ENCODE measurements at regions not wholly inside any gene's neighbourhood (a gene's known extent, or its start where the extent isn't known, plus 50 kb on each side); places are given as distances from the start of the nearest gene placed in this dataset.

- Histone ChIP-seq H3K9me3 (no peaks in the 10 kb centered on the region), H3K27ac (no peak overlapping the region), H3K4me3 (no peak overlapping the region), H3K36me3 (no peaks in the 10 kb centered on the region), H3K27me3 (no peaks in the 10 kb centered on the region), H3K4me1 (no peaks in the 10 kb centered on the region)
- ATAC-seq (ENCODE audit: low FRiP score in 2 of 2) (no peak), DNase-seq (no peak)
- TF ChIP-seq CTCF (IDR thresholded peaks at IDR 0.05) (no peak), POLR2AphosphoS5 (IDR thresholded peaks at IDR 0.05) (no peak), POLR2A (IDR thresholded peaks at IDR 0.05) (no peak), EP300 (IDR thresholded peaks at IDR 0.05) (no peak)
- 66 to 67% methylated on average over 4 of the region's 4 CpGs for WGBS, 2 donors
Observed at GRCh38 chr9:1386420-1386819, 336.3 kb downstream of the DMRT2 start.

- no peaks in the 10 kb centered on the region for H3K4me1 ChIP-seq
- WGBS, 2 donors: 67 to 70% methylated on average over 4 of the region's 4 CpGs
- H3K9me3 ChIP-seq: no peaks in the 10 kb centered on the region
- TF ChIP-seq POLR2AphosphoS5 (IDR thresholded peaks at IDR 0.05): no peak
- TF ChIP-seq POLR2A (IDR thresholded peaks at IDR 0.05): no peak
- no peak overlapping the region for H3K4me3 ChIP-seq
- no peaks in the 10 kb centered on the region for H3K27me3 ChIP-seq
- no peak for ATAC-seq (ENCODE audit: low FRiP score in 2 of 2)
- no peaks in the 10 kb centered on the region for H3K36me3 ChIP-seq
- H3K27ac ChIP-seq: no peak overlapping the region
- DNase-seq: no peak
Observed at GRCh38 chr9:1388216-1388615, 338.1 kb downstream of the DMRT2 start.

- WGBS, 2 donors: 37 to 41% methylated on average over 5 of the region's 5 CpGs
- H3K36me3 ChIP-seq: no peaks in the 10 kb centered on the region
- no peaks in the 10 kb centered on the region for H3K27me3 ChIP-seq
- no peak for TF ChIP-seq CTCF (IDR thresholded peaks at IDR 0.05)
- no peak for TF ChIP-seq EP300 (IDR thresholded peaks at IDR 0.05)
- TF ChIP-seq POLR2AphosphoS5 (IDR thresholded peaks at IDR 0.05): no peak
- TF ChIP-seq POLR2A (IDR thresholded peaks at IDR 0.05): no peak
- H3K27ac ChIP-seq: no peak overlapping the region
- H3K4me3 ChIP-seq: no peak overlapping the region
- DNase-seq (no peak), ATAC-seq (ENCODE audit: low FRiP score in 2 of 2) (no peak)
- H3K9me3 ChIP-seq: peaks cover 0 to 4% (median 0%) of the 10 kb centered on the region in 4 donors
- no peaks in the 10 kb centered on the region for H3K4me1 ChIP-seq
Observed at GRCh38 chr9:1400983-1401382, 350.8 kb downstream of the DMRT2 start.

- 61 to 77% methylated on average over 3 to 4 of the region's 4 CpGs for WGBS, 2 donors
- no peaks in the 10 kb centered on the region for H3K9me3 ChIP-seq
- DNase-seq (no peak), ATAC-seq (ENCODE audit: low FRiP score in 2 of 2) (no peak)
- no peaks in the 10 kb centered on the region for H3K27me3 ChIP-seq
- H3K4me1 ChIP-seq: no peaks in the 10 kb centered on the region
- H3K27ac ChIP-seq: no peak overlapping the region
- H3K36me3 ChIP-seq: no peaks in the 10 kb centered on the region
- TF ChIP-seq CTCF (IDR thresholded peaks at IDR 0.05): no peak
- TF ChIP-seq EP300 (IDR thresholded peaks at IDR 0.05): no peak
- TF ChIP-seq POLR2AphosphoS5 (IDR thresholded peaks at IDR 0.05): no peak
- TF ChIP-seq POLR2A (IDR thresholded peaks at IDR 0.05): no peak
- no peak overlapping the region for H3K4me3 ChIP-seq
Observed at GRCh38 chr9:1404940-1405339, 354.8 kb downstream of the DMRT2 start.

- Histone ChIP-seq H3K9me3 (no peaks in the 10 kb centered on the region), H3K4me1 (no peaks in the 10 kb centered on the region), H3K4me3 (no peak overlapping the region), H3K36me3 (no peaks in the 10 kb centered on the region), H3K27ac (no peak overlapping the region), H3K27me3 (no peaks in the 10 kb centered on the region)
- DNase-seq (no peak), ATAC-seq (ENCODE audit: low FRiP score in 2 of 2) (no peak)
- TF ChIP-seq CTCF (IDR thresholded peaks at IDR 0.05) (no peak), POLR2AphosphoS5 (IDR thresholded peaks at IDR 0.05) (no peak), POLR2A (IDR thresholded peaks at IDR 0.05) (no peak), EP300 (IDR thresholded peaks at IDR 0.05) (no peak)
- WGBS, 2 donors: 40 to 63% methylated on average over 2 of the region's 2 CpGs
Observed at GRCh38 chr9:1411826-1412225, 361.7 kb downstream of the DMRT2 start.
